Esophagus squamous epithelium (tissue), 4 donors: ENCODE measurements at regions not wholly inside any gene's neighbourhood (a gene's known extent, or its start where the extent isn't known, plus 50 kb on each side); places are given as distances from the start of the nearest gene placed in this dataset.

Experiments
- POLR2A ChIP-seq, 4 donors: fragments of 450-650 bp; IDR thresholded peaks; one replicate each; pipeline ENCODE4 v1.6.1; 2017; ENCODE audit warnings: antibody characterized with exemption in 4 of 4, mild to moderate bottlenecking in 4 of 4, moderate library complexity in 3 of 4
- TF ChIP-seq, protein P1 (sequence below), 6 experiments: fragments of 450-650 bp in 4 of 6; fragments of 200-600 bp in 2 of 6; sonication (generic) in 2 of 6; IDR thresholded peaks; one replicate each; pipeline ENCODE4 v1.5.1; 2016 to 2019; ENCODE audit warnings: antibody characterized with exemption in 6 of 6, mild to moderate bottlenecking in 4 of 6, moderate library complexity in 4 of 6

GRCh38 chr13:70995338-70995737, 871.7 kb downstream of the DACH1 start:
- no peak for TF ChIP-seq POLR2A (IDR thresholded peaks at IDR 0.05)
- TF ChIP-seq, protein P1, sequence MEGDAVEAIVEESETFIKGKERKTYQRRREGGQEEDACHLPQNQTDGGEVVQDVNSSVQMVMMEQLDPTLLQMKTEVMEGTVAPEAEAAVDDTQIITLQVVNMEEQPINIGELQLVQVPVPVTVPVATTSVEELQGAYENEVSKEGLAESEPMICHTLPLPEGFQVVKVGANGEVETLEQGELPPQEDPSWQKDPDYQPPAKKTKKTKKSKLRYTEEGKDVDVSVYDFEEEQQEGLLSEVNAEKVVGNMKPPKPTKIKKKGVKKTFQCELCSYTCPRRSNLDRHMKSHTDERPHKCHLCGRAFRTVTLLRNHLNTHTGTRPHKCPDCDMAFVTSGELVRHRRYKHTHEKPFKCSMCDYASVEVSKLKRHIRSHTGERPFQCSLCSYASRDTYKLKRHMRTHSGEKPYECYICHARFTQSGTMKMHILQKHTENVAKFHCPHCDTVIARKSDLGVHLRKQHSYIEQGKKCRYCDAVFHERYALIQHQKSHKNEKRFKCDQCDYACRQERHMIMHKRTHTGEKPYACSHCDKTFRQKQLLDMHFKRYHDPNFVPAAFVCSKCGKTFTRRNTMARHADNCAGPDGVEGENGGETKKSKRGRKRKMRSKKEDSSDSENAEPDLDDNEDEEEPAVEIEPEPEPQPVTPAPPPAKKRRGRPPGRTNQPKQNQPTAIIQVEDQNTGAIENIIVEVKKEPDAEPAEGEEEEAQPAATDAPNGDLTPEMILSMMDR (IDR thresholded peaks at IDR 0.05), result no peak
